ENCODE measurements at regions not wholly inside any gene's neighbourhood (a gene's known extent, or its start where the extent isn't known, plus 50 kb on each side); places are given as distances from the start of the nearest gene placed in this dataset.
A peak's percentile ranks its signal among the peaks of the same experiment; 100 is the strongest.
"Not testable (repeated sequence)": the region's sequence is repeated elsewhere in the genome, so short reads cannot be mapped to it uniquely, and the experiment has no call there.

GRCh38 chr2:183536290-183536689, 412.0 kb downstream of the NUP35 start:
- FAIRE-seq: no peak

GRCh38 chr2:183536714-183537113, 412.5 kb downstream of the NUP35 start:
- FAIRE-seq: no peak

GRCh38 chr2:183541766-183542165, 417.5 kb downstream of the NUP35 start:
- peak; percentile 57 for FAIRE-seq

GRCh38 chr2:183542606-183543005, 418.4 kb downstream of the NUP35 start:
- FAIRE-seq: peak; percentile 65

- no peak for FAIRE-seq
Observed at GRCh38 chr2:183543222-183543621, 419.0 kb downstream of the NUP35 start.

GRCh38 chr2:183543731-183544130, 419.5 kb downstream of the NUP35 start:
- no peak for FAIRE-seq

- not testable (repeated sequence) for FAIRE-seq
Observed at GRCh38 chr2:183546560-183547350, 422.5 kb downstream of the NUP35 start.

GRCh38 chr2:183552716-183553115, 428.5 kb downstream of the NUP35 start:
- FAIRE-seq: peak; percentile 55

GRCh38 chr2:183564726-183565125, 440.5 kb downstream of the NUP35 start:
- no peak for FAIRE-seq

- FAIRE-seq: no peak
Observed at GRCh38 chr2:183575481-183575880, 451.2 kb downstream of the NUP35 start.

- FAIRE-seq: no peak
Observed at GRCh38 chr2:183579686-183580085, 455.4 kb downstream of the NUP35 start.

GRCh38 chr2:183592271-183592670, 468.0 kb downstream of the NUP35 start:
- no peak for FAIRE-seq

- FAIRE-seq: no peak
Observed at GRCh38 chr2:183594150-183594549, 469.9 kb downstream of the NUP35 start.

GRCh38 chr2:183597841-183598240, 473.6 kb downstream of the NUP35 start:
- no peak for FAIRE-seq

- no peak for FAIRE-seq
Observed at GRCh38 chr2:183604065-183604464, 479.8 kb downstream of the NUP35 start.

- FAIRE-seq: no peak
Observed at GRCh38 chr2:183605440-183605839, 481.2 kb downstream of the NUP35 start.

- FAIRE-seq: no peak
Observed at GRCh38 chr2:183606022-183606717, 481.9 kb downstream of the NUP35 start.

- no peak for FAIRE-seq
Observed at GRCh38 chr2:183606718-183607085, 482.5 kb downstream of the NUP35 start.

- no peak for FAIRE-seq
Observed at GRCh38 chr2:183607995-183608394, 483.8 kb downstream of the NUP35 start.

GRCh38 chr2:183608747-183609146, 484.5 kb downstream of the NUP35 start:
- FAIRE-seq: no peak

- FAIRE-seq: no peak
Observed at GRCh38 chr2:183610724-183611123, 486.5 kb downstream of the NUP35 start.

GRCh38 chr2:183614799-183615435, 490.7 kb downstream of the NUP35 start:
- FAIRE-seq: no peak

GRCh38 chr2:183623227-183623626, 499.0 kb downstream of the NUP35 start:
- FAIRE-seq: no peak

GRCh38 chr2:183630964-183631363, 506.7 kb downstream of the NUP35 start:
- FAIRE-seq: no peak
